HepG2 (cell line): ENCODE measurements at regions not wholly inside any gene's neighbourhood (a gene's known extent, or its start where the extent isn't known, plus 50 kb on each side); places are given as distances from the start of the nearest gene placed in this dataset.

Experiments used
- ATAC-seq: fragments of 200-7000 bp; cut with Tn5 transposase; 3 replicates; pipeline ENCODE4 v1.9.1; 2020; ENCODE audit warnings: mild to moderate bottlenecking, moderate library complexity
- BruUV-seq: library from RNA; stranded (reverse); fragments of 400-500 nt; replicated peaks from 2 replicates; lab custom pipeline; 2021; lab: Mats Ljungman, UMichigan
- CTCF ChIA-PET: fragments of 300-600 bp; formaldehyde crosslinking; extraction: SDS; loops from one replicate; lab custom pipeline; 2021; ENCODE audit warnings: low total read pairs, inconsistent platforms, low intra/inter-chr PET ratio; lab: Yijun Ruan, JAX
- POLR2A ChIA-PET: fragments of 350-600 bp; sonication (Branson Sonifier 250); formaldehyde crosslinking; loops from one replicate; lab custom pipeline; 2020; ENCODE audit warnings: antibody characterized with exemption, inconsistent platforms; lab: Yijun Ruan, JAX
- DNase-seq: peaks from one replicate; pipeline ENCODE4 v3.0.0-alpha.2; 2015; ENCODE audit warnings: low spot score
- FAIRE-seq: peaks from 3 replicates; lab custom pipeline; 2011; peaks lifted over from hg19 to GRCh38; lab: Jason Lieb, UNC
- H2AFZ ChIP-seq: one replicate; pipeline ENCODE4 v1.6.1; 2011; ENCODE audit warnings: low read length, inconsistent platforms
- H3K27ac ChIP-seq: fragments of 300-600 bp; 3 replicates; pipeline ENCODE4 v1.8.0; 2011; ENCODE audit warnings: mixed run types, mild to moderate bottlenecking, mixed read lengths, low read length, inconsistent platforms; ENCODE audit not compliant: insufficient read depth; ENCODE audit errors: extremely low read length
- H3K27me3 ChIP-seq, 2 experiments: fragments of 200-600 bp in 1 of 2; 2 replicates in 1 of 2; 3 replicates in 1 of 2; pipeline versions ENCODE4 v1.6.0 to v1.8.0; 2011; ENCODE audit warnings: low read length in 2 of 2, mild to moderate bottlenecking in 2 of 2, moderate library complexity in 2 of 2, inconsistent platforms in 1 of 2; ENCODE audit not compliant: insufficient read depth in 2 of 2, control insufficient read depth in 1 of 2
- H3K36me3 ChIP-seq, 2 experiments: fragments of 200-600 bp in 1 of 2; replicated peaks in 1 of 2; 2 replicates in 1 of 2; 3 replicates in 1 of 2; pipeline versions ENCODE4 v1.5.1 to v1.8.0; 2011; ENCODE audit warnings: low read length in 2 of 2, inconsistent platforms in 1 of 2; ENCODE audit not compliant: insufficient read depth in 2 of 2, control insufficient read depth in 1 of 2
- H3K4me1 ChIP-seq: 2 replicates; pipeline ENCODE4 v1.5.1; 2012; ENCODE audit warnings: low read length, inconsistent platforms; ENCODE audit not compliant: insufficient read depth
- H3K4me2 ChIP-seq: 2 replicates; pipeline ENCODE4 v1.6.0; 2011; ENCODE audit warnings: low read depth, low read length, inconsistent platforms
- H3K4me3 ChIP-seq, 3 experiments: fragments of 200-600 bp in 1 of 3; sonication (generic), shearing (Covaris generic) in 1 of 3; replicated peaks in 1 of 3; 2 replicates each; pipeline ENCODE4 v1.5.1; 2011 to 2016; ENCODE audit warnings: low read length in 3 of 3, inconsistent platforms in 2 of 3, low read depth in 2 of 3, mild to moderate bottlenecking in 2 of 3, control low read depth in 1 of 3, mixed read lengths in 1 of 3; ENCODE audit not compliant: insufficient read depth in 1 of 3
- H3K79me2 ChIP-seq: one replicate; pipeline ENCODE4 v1.6.1; 2011; ENCODE audit warnings: low read length, inconsistent platforms; ENCODE audit not compliant: insufficient read depth
- H3K9ac ChIP-seq: 2 replicates; pipeline ENCODE4 v1.6.0; 2011; ENCODE audit warnings: mild to moderate bottlenecking, low read depth, low read length, inconsistent platforms; ENCODE audit not compliant: insufficient read depth
- H3K9me3 ChIP-seq: 2 replicates; pipeline ENCODE4 v1.5.1; 2012; ENCODE audit warnings: mild to moderate bottlenecking, low read length
- H4K20me1 ChIP-seq: 2 replicates; pipeline ENCODE4 v1.6.0; 2011; ENCODE audit warnings: inconsistent platforms, mild to moderate bottlenecking, low read length, moderate library complexity; ENCODE audit not compliant: insufficient read depth
- MIER2 ChIP-seq: IDR thresholded peaks from 2 replicates; pipeline ENCODE4 v1.6.1; 2016; ENCODE audit warnings: missing biosample characterization, missing genetic modification reagents
- ZBTB21 ChIP-seq: sonication (generic); formaldehyde crosslinking; IDR thresholded peaks from 2 replicates; pipeline ENCODE4 v1.4.0; 2020; ENCODE audit warnings: missing genetic modification reagents
- ZNF24 ChIP-seq: fragments of 450-650 bp; IDR thresholded peaks from 2 replicates; pipeline ENCODE4 v1.6.1; 2017; ENCODE audit warnings: antibody characterized with exemption, mild to moderate bottlenecking
- ZNF251 ChIP-seq: sonication (generic); formaldehyde crosslinking; IDR thresholded peaks from 2 replicates; pipeline ENCODE4 v1.9.0; 2021; ENCODE audit warnings: mild to moderate bottlenecking, missing genetic modification reagents
- WGBS: methylation state at CpG from one replicate; pipeline ENCODE4 v1.1.6; 2017; ENCODE audit warnings: low lambda C conversion rate; 5-methylcytosine and 5-hydroxymethylcytosine counted together
- in situ Hi-C: cut with HindIII; loops from 2 replicates; pipeline ENCODE4 v1.10.0; 2017; ENCODE audit warnings: low pct_unique_long_range_greater_than_20kb; ENCODE audit not compliant: extremely low pct_ligation_motif_present
- intact Hi-C: fragments of 100-400 bp; cut with micrococcal nuclease; formaldehyde crosslinking; loops from one replicate; pipeline ENCODE4 v1.10.0; 2022; ENCODE audit not compliant: unreplicated experiment
- TF ChIP-seq, protein P1 (sequence below): conservative IDR thresholded peaks from 2 replicates; pipeline ENCODE4 v1.6.1; 2018; ENCODE audit warnings: missing genetic modification reagents
- TF ChIP-seq, protein P2 (sequence below): sonication (generic); formaldehyde crosslinking; IDR thresholded peaks from 2 replicates; pipeline ENCODE4 v1.5.0; 2020; ENCODE audit warnings: missing genetic modification reagents

DNA sequence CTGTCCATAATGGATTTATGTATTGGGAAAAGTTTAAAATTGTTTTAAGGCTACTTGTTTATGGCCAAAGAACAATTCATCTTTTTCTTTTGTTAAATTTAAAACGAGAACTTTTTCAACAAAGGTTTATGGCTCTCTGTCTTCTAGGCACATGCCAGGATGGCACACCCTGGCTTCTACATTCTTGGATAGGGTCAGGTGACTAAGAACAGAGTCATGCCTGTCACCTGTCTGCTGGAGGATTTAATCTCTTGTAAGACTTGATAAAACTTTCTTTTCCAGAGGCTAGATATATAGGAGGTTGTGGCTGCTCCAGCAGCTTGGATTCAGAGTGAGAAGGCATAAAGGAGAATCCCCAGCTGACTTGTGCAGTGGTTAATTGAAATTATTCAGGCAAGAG lies 915.4 kb downstream of the GATA3 start:
- TF ChIP-seq ZNF251 (CRISPR knock-in tag) (no peak), ZNF24 (no peak), MIER2 (CRISPR knock-in tag) (no peak)
- TF ChIP-seq, all 625 proteins: peak for 0
- H3K9ac ChIP-seq: no peak overlapping the region
- no peak for FAIRE-seq
- no peak overlapping the region for H3K4me3 ChIP-seq
- H4K20me1 ChIP-seq: no peaks in the 10 kb centered on the region
- H3K4me2 ChIP-seq: no peak overlapping the region
- no peak overlapping the region for H3K27ac ChIP-seq
- no peaks in the 10 kb centered on the region for H3K36me3 ChIP-seq
- 0% methylated on average over 1 of the region's 1 CpG for WGBS
- CTCF ChIA-PET: no interaction called here
- BruUV-seq: no TSS peak
- in situ Hi-C loops: no loop called here
- intact Hi-C loops: no loop called here
- no peak for ATAC-seq
- H3K4me1 ChIP-seq: no peaks in the 10 kb centered on the region
- H2AFZ ChIP-seq: no peak overlapping the region
- DNase-seq: no peak
- POLR2A ChIA-PET: no interaction called here
- no peaks in the 10 kb centered on the region for H3K79me2 ChIP-seq
- no peaks in the 10 kb centered on the region; a peak in 1 of 5 replicates for H3K27me3 ChIP-seq
- no peaks in the 10 kb centered on the region for H3K9me3 ChIP-seq

GRCh38 chr10:8975535-8975934 lies 921.0 kb downstream of the GATA3 start:
- H3K4me3 ChIP-seq: no peak overlapping the region
- no TSS peak for BruUV-seq

More at GRCh38 chr10:8975535-8975934, 921.0 kb downstream of the GATA3 start:
- no peaks in the 10 kb centered on the region for H3K36me3 ChIP-seq
- no peak for DNase-seq
- intact Hi-C loops: no loop called here
- no peaks in the 10 kb centered on the region for H3K79me2 ChIP-seq
- H3K27ac ChIP-seq: no peak overlapping the region
- WGBS: 2% methylated on average over 4 of the region's 4 CpGs
- no peaks in the 10 kb centered on the region for H3K4me1 ChIP-seq
- H3K27me3 ChIP-seq: no peaks in the 10 kb centered on the region
- H3K4me2 ChIP-seq: no peak overlapping the region
- no peaks in the 10 kb centered on the region for H3K9me3 ChIP-seq
- no peak for FAIRE-seq
- H3K9ac ChIP-seq: no peak overlapping the region
- H2AFZ ChIP-seq: no peak overlapping the region
- in situ Hi-C loops: no loop called here
- TF ChIP-seq, protein P1, sequence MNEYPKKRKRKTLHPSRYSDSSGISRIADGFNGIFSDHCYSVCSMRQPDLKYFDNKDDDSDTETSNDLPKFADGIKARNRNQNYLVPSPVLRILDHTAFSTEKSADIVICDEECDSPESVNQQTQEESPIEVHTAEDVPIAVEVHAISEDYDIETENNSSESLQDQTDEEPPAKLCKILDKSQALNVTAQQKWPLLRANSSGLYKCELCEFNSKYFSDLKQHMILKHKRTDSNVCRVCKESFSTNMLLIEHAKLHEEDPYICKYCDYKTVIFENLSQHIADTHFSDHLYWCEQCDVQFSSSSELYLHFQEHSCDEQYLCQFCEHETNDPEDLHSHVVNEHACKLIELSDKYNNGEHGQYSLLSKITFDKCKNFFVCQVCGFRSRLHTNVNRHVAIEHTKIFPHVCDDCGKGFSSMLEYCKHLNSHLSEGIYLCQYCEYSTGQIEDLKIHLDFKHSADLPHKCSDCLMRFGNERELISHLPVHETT: no peak
- no peak for TF ChIP-seq ZBTB21
- TF ChIP-seq, protein P2, sequence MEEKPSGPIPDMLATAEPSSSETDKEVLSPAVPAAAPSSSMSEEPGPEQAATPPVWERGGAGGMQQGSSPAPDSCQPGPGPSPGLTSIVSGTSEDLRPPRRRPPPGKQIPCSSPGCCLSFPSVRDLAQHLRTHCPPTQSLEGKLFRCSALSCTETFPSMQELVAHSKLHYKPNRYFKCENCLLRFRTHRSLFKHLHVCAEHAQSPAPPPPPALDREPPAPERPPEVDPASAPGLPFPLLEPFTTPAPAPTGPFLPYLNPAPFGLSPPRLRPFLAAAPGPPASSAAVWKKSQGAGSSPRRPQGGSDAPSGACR: no peak
- CTCF ChIA-PET: no interaction called here
- H4K20me1 ChIP-seq: no peaks in the 10 kb centered on the region
- no peak for ATAC-seq
- POLR2A ChIA-PET: no interaction called here
